ENCODE measurements at regions not wholly inside any gene's neighbourhood (a gene's known extent, or its start where the extent isn't known, plus 50 kb on each side); places are given as distances from the start of the nearest gene placed in this dataset.

- FAIRE-seq (no peak), DNase-seq (ENCODE audit: extremely low spot score, insufficient read length, low read depth) (no peak)
These were observed 154.8 kb downstream of the RPS12 start for GRCh38 chr6:132969196-132969595.

DNA sequence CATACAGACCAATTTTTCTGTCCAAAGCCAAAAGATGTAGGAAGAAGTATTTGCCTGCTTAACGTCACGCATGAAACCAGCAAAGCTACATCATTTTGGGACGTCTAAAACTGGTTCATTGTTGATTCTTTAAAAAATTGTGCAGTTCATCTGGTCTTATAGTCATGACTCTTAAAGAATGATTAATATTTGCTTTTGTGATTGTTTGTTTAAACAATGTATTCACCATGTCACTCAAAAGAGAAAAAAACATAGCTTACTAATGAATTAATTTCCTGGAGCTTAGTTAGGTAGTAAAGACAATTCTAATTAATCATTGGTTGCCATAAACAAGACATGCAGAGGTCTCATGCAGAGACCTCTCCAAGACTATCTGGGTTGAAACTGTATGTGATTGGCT, 157.3 kb downstream of the RPS12 start:
- FAIRE-seq (no peak), DNase-seq (ENCODE audit: extremely low spot score, insufficient read length, low read depth) (no peak)

- DNase-seq (ENCODE audit: extremely low spot score, insufficient read length, low read depth) (no peak), FAIRE-seq (no peak)
These were observed 157.9 kb downstream of the RPS12 start for GRCh38 chr6:132972254-132972653.

- FAIRE-seq (no peak), DNase-seq (ENCODE audit: extremely low spot score, insufficient read length, low read depth) (no peak)
These were observed 158.6 kb downstream of the RPS12 start for GRCh38 chr6:132972971-132973370.

DNA sequence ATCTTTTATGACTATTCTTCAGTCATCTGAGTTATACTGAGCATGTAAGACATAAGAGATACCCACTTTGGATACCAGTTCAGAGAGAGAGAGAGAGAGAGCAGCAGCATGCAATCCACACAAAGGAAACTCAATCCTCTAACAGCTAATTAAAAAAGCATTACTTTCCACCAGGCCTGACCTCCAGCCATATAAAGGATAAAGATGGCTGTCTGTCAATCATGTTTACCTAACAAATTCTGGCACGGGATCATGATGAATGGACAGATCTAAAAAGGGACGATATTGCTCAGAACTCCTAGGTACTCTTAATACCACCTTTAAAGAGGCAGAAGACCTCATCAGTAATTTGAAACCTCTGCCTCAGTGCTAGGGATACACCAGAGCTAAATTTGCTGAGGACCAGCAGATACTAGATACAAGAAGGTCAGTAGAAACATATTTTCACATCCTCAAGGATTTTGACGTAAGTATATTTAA, 159.2 kb downstream of the RPS12 start:
- no peak for FAIRE-seq
- no peak for DNase-seq (ENCODE audit: extremely low spot score, insufficient read length, low read depth)

GRCh38 chr6:132974122-132974521, 159.8 kb downstream of the RPS12 start:
- FAIRE-seq (no peak), DNase-seq (ENCODE audit: extremely low spot score, insufficient read length, low read depth) (no peak)

- FAIRE-seq: no peak
These were observed 163.0 kb downstream of the RPS12 start for GRCh38 chr6:132977413-132977812.

DNA sequence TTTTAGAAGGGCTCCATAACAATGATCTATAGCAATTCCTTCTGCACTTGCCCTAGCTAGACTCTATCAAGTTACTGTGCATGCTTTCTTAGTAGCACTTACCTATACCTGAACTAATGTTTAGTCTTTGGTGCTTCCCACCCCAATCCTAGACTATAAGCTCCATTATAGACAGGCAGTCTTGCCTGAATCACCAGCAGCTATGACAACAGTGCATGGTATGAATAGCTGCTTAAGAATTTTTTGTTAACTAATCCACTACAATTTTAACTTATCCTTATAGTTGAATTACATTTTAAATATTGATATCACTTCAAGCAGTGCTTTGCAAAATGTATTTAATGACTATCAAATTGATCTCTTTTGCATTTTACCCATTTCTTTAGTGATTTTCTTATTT, 164.3 kb downstream of the RPS12 start:
- no peak for DNase-seq (ENCODE audit: extremely low spot score, insufficient read length, low read depth)
- FAIRE-seq: no peak

More at GRCh38 chr6:132977413-132977812, 163.0 kb downstream of the RPS12 start:
- no peak for DNase-seq (ENCODE audit: extremely low spot score, insufficient read length, low read depth)

GRCh38 chr6:132993738-132994137, 179.4 kb downstream of the RPS12 start:
- DNase-seq (ENCODE audit: extremely low spot score, insufficient read length, low read depth): no peak
- no peak for FAIRE-seq

DNA sequence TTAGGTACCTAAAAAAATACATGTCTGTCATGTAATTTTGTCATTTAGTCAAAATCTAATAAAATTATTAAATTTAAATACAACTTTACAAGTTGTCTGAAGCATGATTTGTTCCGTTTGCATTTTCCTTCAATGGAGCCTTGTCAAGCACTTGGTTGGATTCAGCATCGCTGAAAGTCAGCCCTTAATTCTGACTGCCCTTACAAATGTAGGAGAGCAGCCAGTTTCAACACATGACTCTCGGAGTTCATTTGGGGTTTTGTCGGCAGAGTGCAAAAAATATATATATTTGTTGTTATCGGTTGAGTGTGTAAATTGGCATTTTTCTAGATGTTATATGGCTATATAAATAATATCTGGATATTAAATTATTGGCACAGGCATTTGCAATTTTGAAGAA, 180.6 kb downstream of the RPS12 start:
- DNase-seq (ENCODE audit: extremely low spot score, insufficient read length, low read depth) (no peak), FAIRE-seq (no peak)

DNA sequence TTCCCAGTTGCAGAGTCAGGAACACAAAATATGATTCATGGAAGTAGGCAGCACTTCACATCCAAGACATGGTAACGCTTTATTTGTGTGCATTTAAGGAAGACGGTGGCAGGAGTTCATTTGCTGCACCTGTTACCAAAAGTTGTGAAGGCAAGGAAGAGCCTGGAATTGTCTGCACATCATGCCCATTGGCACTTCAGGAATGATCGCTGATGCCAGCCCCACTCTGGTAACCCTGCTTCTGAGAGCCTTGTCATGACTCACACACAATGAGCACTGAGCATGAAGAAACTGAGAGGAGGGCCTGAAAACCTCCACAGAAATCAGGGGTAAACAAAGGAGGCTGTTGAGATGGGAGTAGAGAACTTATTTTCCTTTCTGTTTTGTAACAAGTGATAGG, 181.1 kb downstream of the RPS12 start:
- FAIRE-seq: no peak
- no peak for DNase-seq (ENCODE audit: extremely low spot score, insufficient read length, low read depth)

DNA sequence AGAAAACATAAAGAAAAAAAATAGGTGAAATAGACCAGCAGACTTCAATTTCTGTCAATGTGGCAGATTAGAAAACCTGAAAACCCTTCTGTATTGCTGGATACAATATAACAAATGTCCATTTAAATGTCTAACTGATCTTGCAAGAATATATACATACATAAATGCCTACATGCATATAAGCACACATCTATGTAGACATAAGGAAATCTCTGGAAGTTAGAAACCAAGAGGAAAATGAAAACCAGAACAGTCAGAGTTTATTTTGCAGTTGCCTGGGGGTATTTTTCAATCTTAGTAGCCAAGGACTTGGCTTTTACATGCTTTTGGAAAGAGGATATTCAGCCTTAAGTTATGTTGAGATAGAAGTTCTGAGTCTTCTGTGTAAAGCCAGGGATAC, 184.0 kb downstream of the RPS12 start:
- DNase-seq (ENCODE audit: extremely low spot score, insufficient read length, low read depth): no peak

GRCh38 chr6:133001040-133001565, 186.7 kb downstream of the RPS12 start:
- no peak for FAIRE-seq
- no peak for DNase-seq (ENCODE audit: extremely low spot score, insufficient read length, low read depth)

More for the DNA sequence above, 184.0 kb downstream of the RPS12 start:
- FAIRE-seq: no peak

GRCh38 chr6:133004304-133004884, 190.0 kb downstream of the RPS12 start:
- FAIRE-seq: no peak
- no peak for DNase-seq (ENCODE audit: extremely low spot score, insufficient read length, low read depth)

- FAIRE-seq: no peak
These were observed 198.4 kb downstream of the RPS12 start for GRCh38 chr6:133012774-133013173.

GRCh38 chr6:133016631-133017030, 202.3 kb downstream of the RPS12 start:
- DNase-seq (ENCODE audit: extremely low spot score, insufficient read length, low read depth) (no peak), FAIRE-seq (no peak)

More at GRCh38 chr6:133012774-133013173, 198.4 kb downstream of the RPS12 start:
- no peak for DNase-seq (ENCODE audit: extremely low spot score, insufficient read length, low read depth)

GRCh38 chr6:133017581-133017980, 203.2 kb downstream of the RPS12 start:
- no peak for DNase-seq (ENCODE audit: extremely low spot score, insufficient read length, low read depth)
- no peak for FAIRE-seq

DNA sequence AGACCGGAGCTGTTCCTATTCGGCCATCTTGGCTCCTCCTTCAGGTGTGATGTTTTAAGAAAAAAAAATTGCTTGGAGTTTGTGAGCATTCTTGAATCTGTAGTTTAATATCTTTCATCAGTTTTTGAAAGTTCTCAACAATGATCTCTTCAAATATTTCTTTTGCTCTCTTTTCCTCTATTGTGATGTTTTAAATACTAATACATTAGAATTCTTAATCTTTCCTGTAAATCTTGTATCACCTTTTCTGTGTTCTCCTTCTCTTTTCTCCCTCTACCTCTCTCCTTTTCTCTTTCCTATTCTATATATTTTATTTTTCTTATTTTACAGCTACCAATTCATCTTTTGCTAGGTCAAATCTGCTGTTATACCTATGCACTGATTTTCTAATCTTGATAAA, 212.3 kb downstream of the RPS12 start:
- DNase-seq (ENCODE audit: extremely low spot score, insufficient read length, low read depth) (no peak), FAIRE-seq (no peak)

DNA sequence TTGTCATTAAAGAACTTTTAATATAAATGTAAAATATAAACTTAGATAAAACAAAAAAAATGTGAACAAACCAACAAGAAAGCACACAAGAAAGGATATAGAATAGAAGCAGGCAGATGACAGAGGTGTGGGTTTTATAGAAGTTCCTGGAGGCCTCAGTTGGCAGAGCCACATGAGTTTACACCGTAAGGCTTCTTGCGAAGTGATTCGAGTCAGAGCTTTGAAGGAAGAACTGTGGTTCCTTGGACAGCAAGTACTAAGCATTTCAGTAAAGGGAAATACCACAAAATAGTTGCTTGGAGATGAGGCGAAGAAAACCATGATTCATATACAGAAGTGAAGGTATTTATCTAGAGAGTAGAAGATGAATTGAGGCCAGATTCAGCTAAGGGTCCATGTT, 207.9 kb upstream of the EYA4 start:
- FAIRE-seq: no peak
- DNase-seq (ENCODE audit: extremely low spot score, insufficient read length, low read depth): no peak

DNA sequence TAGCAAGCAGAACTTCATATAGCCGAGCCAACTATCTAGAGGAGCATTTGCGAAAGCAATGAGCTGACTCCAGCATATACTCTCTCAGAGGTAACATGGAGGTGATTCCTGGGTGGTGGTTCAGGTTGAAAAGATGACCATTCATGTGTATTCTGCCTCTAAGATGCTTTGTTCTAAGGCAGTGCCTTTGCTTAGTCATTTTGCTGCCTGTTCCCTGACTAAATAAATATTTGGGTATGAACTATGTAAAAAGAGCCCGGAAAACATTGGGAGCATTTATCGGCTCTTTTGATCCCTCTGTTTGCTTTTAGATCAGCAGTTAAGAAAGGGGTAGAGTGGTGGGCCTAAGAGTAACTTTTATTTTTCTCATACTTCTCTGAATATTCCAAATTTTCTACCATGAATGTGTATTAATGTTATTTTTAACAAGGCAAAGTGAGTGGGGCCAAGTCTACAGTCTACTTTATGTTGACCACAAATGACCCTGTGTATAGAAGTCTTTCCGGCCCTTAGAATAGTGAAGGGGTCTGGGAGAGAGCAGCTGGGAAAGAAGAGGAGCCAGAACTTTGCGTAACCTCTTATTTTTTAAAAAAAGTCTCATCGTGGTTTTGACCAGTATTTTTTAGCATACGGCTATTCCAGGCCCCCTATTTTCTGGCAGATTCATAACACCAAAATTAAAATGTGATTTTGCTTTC, 206.5 kb upstream of the EYA4 start:
- DNase-seq (ENCODE audit: extremely low spot score, insufficient read length, low read depth) (no peak), FAIRE-seq (no peak)

GRCh38 chr6:133040094-133040802, 200.9 kb upstream of the EYA4 start:
- FAIRE-seq (no peak), DNase-seq (ENCODE audit: extremely low spot score, insufficient read length, low read depth) (no peak)

Data from GM18507 (cell line).